ENCODE measurements at regions not wholly inside any gene's neighbourhood (a gene's known extent, or its start where the extent isn't known, plus 50 kb on each side); places are given as distances from the start of the nearest gene placed in this dataset.

GRCh38 chr7:19327018-19327417, 181.8 kb upstream of the FERD3L start:
- TF ChIP-seq POLR2AphosphoS5 (IDR thresholded peaks at IDR 0.05) = no peak
- TF ChIP-seq CTCF (IDR thresholded peaks at IDR 0.05) = no peak
- TF ChIP-seq POLR2A (IDR thresholded peaks at IDR 0.05) = no peak

All from gastroesophageal sphincter (tissue), 3 donors.